ENCODE measurements at regions not wholly inside any gene's neighbourhood (a gene's known extent, or its start where the extent isn't known, plus 50 kb on each side); places are given as distances from the start of the nearest gene placed in this dataset.

DNA sequence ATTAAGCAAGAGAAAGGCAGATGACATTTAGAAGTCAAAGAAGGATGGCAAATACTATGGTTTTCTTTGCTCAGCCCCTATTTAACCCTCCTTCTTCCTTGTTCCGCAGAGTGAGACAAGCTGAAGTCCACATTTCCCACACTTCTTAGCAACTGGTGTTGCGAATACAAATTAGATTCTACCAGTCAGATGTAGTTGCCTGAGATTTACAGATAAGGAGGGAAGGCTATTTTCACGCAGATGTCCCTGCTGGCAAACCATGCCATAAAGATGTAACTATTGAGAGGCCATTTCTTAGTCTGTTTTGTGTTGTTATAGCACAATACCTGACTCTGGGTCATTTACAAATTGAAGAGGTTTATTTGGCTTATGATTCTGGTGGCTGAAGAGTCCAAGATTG is 84.3 kb downstream of the ZC3H11B start:
- no peak for DNase-seq
- in situ Hi-C loops (cut with HindIII; ENCODE audit: low pct_ligation_motif_present, low pct_unique_long_range_greater_than_20kb, low sequenced_read_pairs): no loop called here

DNA sequence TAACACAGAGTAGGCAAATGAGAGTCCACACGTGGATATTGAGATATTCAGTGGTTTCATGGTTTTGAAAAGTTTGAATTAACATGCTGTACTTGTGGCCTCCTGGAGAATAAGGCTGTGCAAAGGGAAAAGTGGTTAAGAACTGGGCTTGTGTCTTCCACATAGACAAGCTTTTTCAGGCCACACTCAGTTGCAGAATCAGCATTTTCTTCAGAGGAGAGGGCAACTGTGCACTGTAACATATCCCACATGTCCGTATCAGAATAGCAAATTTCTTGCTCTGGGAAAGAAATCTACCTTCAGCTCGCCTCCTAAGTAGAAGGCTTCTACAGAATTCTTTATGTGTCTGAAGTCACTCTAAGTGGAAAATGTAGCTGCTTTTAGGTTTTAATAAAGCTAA is 84.9 kb downstream of the ZC3H11B start:
- in situ Hi-C loops (cut with HindIII; ENCODE audit: low pct_ligation_motif_present, low pct_unique_long_range_greater_than_20kb, low sequenced_read_pairs): no loop called here
- no peak for DNase-seq

- no peak for DNase-seq
- in situ Hi-C loops (cut with HindIII; ENCODE audit: low pct_ligation_motif_present, low pct_unique_long_range_greater_than_20kb, low sequenced_read_pairs): no loop called here
Measured at GRCh38 chr1:219526074-219526473, 86.8 kb downstream of the ZC3H11B start.

- in situ Hi-C loops (cut with HindIII; ENCODE audit: low pct_ligation_motif_present, low pct_unique_long_range_greater_than_20kb, low sequenced_read_pairs): no loop called here
- no peak for DNase-seq
Measured at GRCh38 chr1:219523411-219523810, 89.5 kb downstream of the ZC3H11B start.

GRCh38 chr1:219521325-219521724 is 91.6 kb downstream of the ZC3H11B start:
- in situ Hi-C loops (cut with HindIII; ENCODE audit: low pct_ligation_motif_present, low pct_unique_long_range_greater_than_20kb, low sequenced_read_pairs): no loop called here
- DNase-seq: no peak

GRCh38 chr1:219520241-219520640 is 92.7 kb downstream of the ZC3H11B start:
- in situ Hi-C loops (cut with HindIII; ENCODE audit: low pct_ligation_motif_present, low pct_unique_long_range_greater_than_20kb, low sequenced_read_pairs): no loop called here
- no peak for DNase-seq

DNA sequence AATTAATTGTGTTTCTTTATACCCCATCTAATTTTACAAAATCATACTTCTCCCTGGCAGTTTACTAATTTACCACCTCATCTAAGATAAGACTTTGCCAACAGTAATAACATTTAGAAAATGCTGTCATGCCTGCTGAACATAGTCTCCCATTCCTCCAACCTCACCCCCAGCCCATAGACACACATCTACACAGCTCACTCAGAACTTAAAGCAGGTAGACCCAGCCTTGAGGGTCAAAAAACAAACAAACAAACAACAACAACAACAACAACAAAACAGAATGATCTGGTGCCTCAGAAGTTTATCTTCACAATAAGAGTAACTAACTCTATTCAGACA is 94.0 kb downstream of the ZC3H11B start:
- in situ Hi-C loops (cut with HindIII; ENCODE audit: low pct_ligation_motif_present, low pct_unique_long_range_greater_than_20kb, low sequenced_read_pairs): no loop called here
- no peak for DNase-seq

DNA sequence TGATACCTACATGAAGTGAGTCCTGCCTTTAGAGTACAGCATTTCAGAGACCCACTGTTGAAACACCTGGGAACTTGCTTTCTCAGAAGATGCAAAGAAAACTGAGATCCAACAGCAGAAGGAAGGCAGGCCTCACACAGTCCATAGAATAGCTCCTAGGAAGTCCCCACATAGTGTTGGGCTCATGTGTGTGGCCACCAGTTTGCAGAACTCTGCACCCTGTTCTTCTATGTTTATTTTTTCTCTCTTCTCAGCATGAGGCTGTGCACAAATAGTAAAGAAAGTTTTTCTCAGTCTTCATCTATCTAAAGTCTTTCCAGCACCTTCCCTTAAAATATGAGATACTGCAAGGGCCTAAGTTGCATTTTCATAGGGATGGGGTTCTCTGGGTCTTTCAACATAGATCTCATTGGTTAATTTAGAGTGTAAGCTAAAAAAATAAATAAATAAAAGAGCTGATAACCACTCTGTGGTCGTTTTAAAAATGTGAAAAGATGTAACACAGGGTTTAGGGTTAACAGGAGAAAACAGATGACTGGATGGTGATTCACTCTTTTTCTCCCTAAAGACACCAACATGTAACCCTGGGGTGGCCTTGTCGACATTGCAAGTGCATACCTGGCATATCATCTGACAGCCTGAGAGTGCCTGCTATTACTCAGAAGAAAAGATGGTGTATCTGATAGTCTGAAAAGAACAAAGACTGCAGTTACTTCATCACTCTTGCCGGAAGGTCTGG is 94.6 kb downstream of the ZC3H11B start:
- in situ Hi-C loops (cut with HindIII; ENCODE audit: low pct_ligation_motif_present, low pct_unique_long_range_greater_than_20kb, low sequenced_read_pairs): no loop called here

GRCh38 chr1:219517031-219517430 is 95.9 kb downstream of the ZC3H11B start:
- DNase-seq: no peak
- in situ Hi-C loops (cut with HindIII; ENCODE audit: low pct_ligation_motif_present, low pct_unique_long_range_greater_than_20kb, low sequenced_read_pairs): no loop called here

More for the DNA sequence above, 94.6 kb downstream of the ZC3H11B start:
- no peak for DNase-seq

DNA sequence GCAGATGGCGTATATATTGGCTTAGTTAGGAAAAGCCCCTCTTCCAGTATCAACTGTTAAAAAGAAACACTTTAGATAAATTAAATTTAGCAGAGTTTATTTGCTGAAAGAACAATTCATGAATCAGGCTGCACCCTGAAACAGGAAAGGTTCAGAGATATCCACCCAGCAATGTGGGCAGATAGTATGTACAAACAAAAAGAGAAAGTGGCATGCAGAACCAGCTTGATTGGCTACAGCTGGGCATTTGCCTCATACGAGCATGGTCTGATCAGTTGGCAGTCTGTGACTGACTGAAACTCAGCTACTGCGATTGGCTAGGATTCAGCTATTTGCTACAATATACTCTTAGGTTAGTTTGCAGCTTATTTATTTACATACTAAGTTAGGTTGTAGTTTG is 98.2 kb downstream of the ZC3H11B start:
- no peak for DNase-seq

DNA sequence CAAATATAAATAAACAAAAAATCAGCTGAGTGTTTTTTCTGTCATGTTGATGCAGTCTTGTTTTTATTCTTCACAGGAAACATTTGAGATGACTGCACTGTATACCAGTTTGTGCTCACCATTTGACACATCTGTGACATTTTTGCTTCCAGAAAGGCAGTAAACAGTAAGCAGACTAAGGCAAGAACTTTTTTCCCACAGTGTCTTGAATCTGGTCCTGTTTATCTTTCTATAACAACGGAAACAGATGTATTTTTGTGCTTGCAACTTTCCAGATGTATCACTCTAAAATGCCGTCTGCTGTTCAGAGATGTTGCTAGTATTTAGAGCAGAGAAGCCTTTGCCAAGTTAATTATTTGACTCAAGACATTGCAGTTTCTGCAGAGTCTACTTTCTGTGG is 105.5 kb downstream of the ZC3H11B start:
- in situ Hi-C loops (cut with HindIII; ENCODE audit: low pct_ligation_motif_present, low pct_unique_long_range_greater_than_20kb, low sequenced_read_pairs): no loop called here
- DNase-seq: no peak

More for the DNA sequence above, 98.2 kb downstream of the ZC3H11B start:
- in situ Hi-C loops (cut with HindIII; ENCODE audit: low pct_ligation_motif_present, low pct_unique_long_range_greater_than_20kb, low sequenced_read_pairs): no loop called here

DNA sequence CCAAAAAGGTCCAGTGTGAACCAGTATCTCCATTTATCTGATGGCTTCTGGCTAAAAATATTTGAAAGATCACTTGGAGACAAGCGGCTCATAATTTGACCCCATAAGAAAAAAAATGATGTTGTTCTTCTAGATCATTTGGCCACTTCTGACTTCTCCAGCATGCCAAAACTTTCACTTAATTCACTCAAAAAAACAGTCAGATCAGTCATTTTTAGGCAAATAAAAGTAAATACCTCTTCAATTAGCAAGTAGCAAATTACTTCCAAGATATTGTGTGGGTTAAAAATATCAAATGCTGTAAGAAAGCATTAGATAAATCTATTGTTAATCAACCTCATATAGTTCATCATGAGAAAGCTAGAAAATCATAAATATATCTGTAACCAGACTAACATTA is 106.0 kb downstream of the ZC3H11B start:
- in situ Hi-C loops (cut with HindIII; ENCODE audit: low pct_ligation_motif_present, low pct_unique_long_range_greater_than_20kb, low sequenced_read_pairs): no loop called here
- no peak for DNase-seq

GRCh38 chr1:219506473-219506899 is 106.4 kb downstream of the ZC3H11B start:
- in situ Hi-C loops (cut with HindIII; ENCODE audit: low pct_ligation_motif_present, low pct_unique_long_range_greater_than_20kb, low sequenced_read_pairs): no loop called here
- no peak for DNase-seq

DNA sequence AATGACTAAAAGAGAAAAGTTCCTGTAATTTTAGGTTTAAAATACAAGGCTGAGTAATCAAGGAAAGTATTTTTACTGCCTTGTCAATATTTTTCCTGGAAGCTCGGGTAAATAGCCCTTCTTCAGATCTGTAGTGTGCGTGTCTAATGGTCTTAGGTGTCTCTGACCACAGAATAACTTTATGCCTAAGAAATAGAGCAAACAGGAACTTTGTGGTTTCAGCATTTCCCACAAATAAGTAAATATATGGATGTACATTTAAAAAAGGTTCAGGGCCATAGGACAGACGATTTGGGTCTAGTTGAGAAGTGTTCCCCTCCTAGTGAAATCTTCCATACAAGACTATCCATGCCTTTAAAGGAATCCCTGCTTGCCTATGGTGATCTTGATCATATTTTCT is 107.0 kb downstream of the ZC3H11B start:
- no peak for DNase-seq
- in situ Hi-C loops (cut with HindIII; ENCODE audit: low pct_ligation_motif_present, low pct_unique_long_range_greater_than_20kb, low sequenced_read_pairs): no loop called here

GRCh38 chr1:219503604-219504003 is 109.3 kb downstream of the ZC3H11B start:
- in situ Hi-C loops (cut with HindIII; ENCODE audit: low pct_ligation_motif_present, low pct_unique_long_range_greater_than_20kb, low sequenced_read_pairs): no loop called here
- DNase-seq: no peak

GRCh38 chr1:219500327-219500897 is 112.5 kb downstream of the ZC3H11B start:
- in situ Hi-C loops (cut with HindIII; ENCODE audit: low pct_ligation_motif_present, low pct_unique_long_range_greater_than_20kb, low sequenced_read_pairs): no loop called here
- no peak for DNase-seq

DNA sequence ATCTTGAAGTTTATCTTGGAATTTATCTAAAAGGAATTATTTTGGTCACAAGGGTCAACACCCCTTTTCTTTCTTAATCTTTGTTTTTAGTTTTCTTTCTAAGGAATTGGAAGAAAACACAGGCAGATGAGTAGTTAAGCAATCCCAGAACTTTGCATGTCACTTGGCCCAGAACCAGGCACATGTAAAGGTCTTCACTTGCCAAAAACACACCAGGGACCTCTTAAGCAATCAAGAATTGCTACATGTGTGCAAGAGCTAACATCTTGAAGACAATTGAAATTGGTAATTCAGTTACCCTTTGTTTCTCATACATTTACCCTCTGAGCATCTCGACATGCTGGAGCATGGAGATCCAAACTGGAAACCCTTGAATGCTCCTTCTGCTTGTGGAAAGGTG is 114.2 kb downstream of the ZC3H11B start:
- in situ Hi-C loops (cut with HindIII; ENCODE audit: low pct_ligation_motif_present, low pct_unique_long_range_greater_than_20kb, low sequenced_read_pairs): no loop called here
- no peak for DNase-seq

DNA sequence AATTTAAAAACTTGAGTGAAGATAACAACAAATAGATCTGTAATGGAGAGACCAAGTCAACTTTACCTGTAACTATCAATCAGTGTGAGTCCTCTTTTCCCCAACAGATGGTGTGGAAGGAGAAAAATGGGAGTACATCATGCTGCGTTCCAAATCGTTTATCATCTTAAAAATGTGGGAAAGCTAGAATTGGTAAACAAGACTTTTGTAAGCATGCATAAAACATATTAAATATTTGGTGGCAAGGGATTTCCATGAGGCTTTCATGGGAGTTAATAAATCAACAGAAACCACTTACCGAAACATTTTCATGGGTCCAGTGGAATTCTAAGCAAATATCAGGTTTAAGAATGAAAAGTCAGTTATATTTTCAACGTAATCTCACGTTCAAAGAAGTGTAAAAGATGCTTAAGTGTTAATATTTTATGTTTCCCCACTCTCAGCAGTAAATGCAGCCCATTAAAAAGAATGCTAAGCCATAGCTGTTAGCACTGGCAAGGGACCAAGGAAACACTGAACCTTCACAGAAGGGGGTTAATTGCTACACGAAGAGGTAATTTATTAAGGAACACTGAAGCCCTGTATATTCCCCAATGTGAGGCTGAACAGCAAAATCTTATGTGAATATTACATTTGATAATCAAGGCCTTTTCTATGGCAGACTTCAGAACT is 117.0 kb downstream of the ZC3H11B start:
- no peak for DNase-seq
- in situ Hi-C loops (cut with HindIII; ENCODE audit: low pct_ligation_motif_present, low pct_unique_long_range_greater_than_20kb, low sequenced_read_pairs): no loop called here

DNA sequence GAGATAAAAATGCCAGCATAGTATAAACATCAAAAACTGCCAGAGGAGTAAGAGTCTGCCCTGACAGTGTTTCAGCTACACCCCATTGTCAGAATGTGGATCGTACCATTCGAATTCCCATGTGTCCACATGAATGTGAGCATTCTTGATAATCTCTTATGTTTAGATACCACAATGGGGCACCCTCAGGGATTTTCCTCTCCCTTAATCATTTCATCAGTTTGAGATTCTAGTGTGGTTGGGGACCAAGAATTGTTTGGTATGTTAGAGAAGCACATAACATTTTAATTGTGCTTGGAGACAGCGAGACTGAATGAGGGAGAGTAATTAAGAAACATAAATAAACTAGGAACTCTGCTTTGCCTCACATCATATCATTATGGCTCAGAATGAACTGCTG is 120.2 kb downstream of the ZC3H11B start:
- in situ Hi-C loops (cut with HindIII; ENCODE audit: low pct_ligation_motif_present, low pct_unique_long_range_greater_than_20kb, low sequenced_read_pairs): no loop called here

GRCh38 chr1:219490566-219490965 is 122.3 kb downstream of the ZC3H11B start:
- in situ Hi-C loops (cut with HindIII; ENCODE audit: low pct_ligation_motif_present, low pct_unique_long_range_greater_than_20kb, low sequenced_read_pairs): no loop called here
- no peak for DNase-seq

More for the DNA sequence above, 120.2 kb downstream of the ZC3H11B start:
- DNase-seq: no peak
